ENCODE measurements at regions not wholly inside any gene's neighbourhood (a gene's known extent, or its start where the extent isn't known, plus 50 kb on each side); places are given as distances from the start of the nearest gene placed in this dataset.

DNA sequence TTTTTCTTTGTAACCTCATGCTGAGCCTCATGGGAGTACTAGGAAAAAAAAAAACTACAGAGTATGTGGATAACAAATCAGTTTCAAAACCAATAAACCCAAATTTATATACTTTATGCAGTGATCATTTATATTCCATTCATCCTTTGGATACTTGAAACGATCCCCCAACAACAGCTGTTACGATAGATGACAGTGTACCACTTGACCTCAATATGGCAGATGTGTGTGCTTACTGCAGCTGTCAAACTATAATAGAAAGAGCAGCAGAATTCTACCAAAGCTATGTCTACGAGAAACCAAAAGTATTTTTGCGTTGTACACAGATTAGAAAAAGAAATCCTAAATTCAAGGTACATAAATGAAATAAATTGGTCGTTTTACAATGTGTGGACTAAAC lies 337.8 kb downstream of the PDGFC start:
- TF ChIP-seq, protein P1, sequence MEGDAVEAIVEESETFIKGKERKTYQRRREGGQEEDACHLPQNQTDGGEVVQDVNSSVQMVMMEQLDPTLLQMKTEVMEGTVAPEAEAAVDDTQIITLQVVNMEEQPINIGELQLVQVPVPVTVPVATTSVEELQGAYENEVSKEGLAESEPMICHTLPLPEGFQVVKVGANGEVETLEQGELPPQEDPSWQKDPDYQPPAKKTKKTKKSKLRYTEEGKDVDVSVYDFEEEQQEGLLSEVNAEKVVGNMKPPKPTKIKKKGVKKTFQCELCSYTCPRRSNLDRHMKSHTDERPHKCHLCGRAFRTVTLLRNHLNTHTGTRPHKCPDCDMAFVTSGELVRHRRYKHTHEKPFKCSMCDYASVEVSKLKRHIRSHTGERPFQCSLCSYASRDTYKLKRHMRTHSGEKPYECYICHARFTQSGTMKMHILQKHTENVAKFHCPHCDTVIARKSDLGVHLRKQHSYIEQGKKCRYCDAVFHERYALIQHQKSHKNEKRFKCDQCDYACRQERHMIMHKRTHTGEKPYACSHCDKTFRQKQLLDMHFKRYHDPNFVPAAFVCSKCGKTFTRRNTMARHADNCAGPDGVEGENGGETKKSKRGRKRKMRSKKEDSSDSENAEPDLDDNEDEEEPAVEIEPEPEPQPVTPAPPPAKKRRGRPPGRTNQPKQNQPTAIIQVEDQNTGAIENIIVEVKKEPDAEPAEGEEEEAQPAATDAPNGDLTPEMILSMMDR (IDR thresholded peaks at IDR 0.05): no peak
- no peak for TF ChIP-seq POLR2A (IDR thresholded peaks at IDR 0.05)
